ENCODE measurements at regions not wholly inside any gene's neighbourhood (a gene's known extent, or its start where the extent isn't known, plus 50 kb on each side); places are given as distances from the start of the nearest gene placed in this dataset.
A peak's percentile ranks its signal among the peaks of the same experiment; 100 is the strongest.

GRCh38 chr17:13806092-13806491, 204.4 kb upstream of the HS3ST3A1 start:
- no peak overlapping the region for H3K4ac ChIP-seq (ENCODE audit: low read depth, low read length)
- no peak overlapping the region for H3K18ac ChIP-seq (ENCODE audit: low read length)
- DNase-seq: no peak
- no peaks in the 10 kb centered on the region for H3K4me1 ChIP-seq (ENCODE audit: control insufficient read depth in 1 of 2, insufficient read depth in 2 of 2, low read length in 2 of 2)
- H3K27me3 ChIP-seq (ENCODE audit: insufficient read depth, low read length): no peaks in the 10 kb centered on the region
- no peak overlapping the region for H4K91ac ChIP-seq (ENCODE audit: low read depth, low read length)
- H3K4me3 ChIP-seq (ENCODE audit: low read depth, low read length): no peak overlapping the region
- no peak overlapping the region for H3K23ac ChIP-seq (ENCODE audit: low read length)
- H3K9ac ChIP-seq (ENCODE audit: low read length): no peak overlapping the region
- H2BK120ac ChIP-seq (ENCODE audit: insufficient read depth, low read length, poor library complexity): no peak overlapping the region
- H3K14ac ChIP-seq (ENCODE audit: low read length): no peak overlapping the region
- H4K12ac ChIP-seq (ENCODE audit: low read depth, low read length): no peak overlapping the region
- H3K36me3 ChIP-seq (ENCODE audit: control insufficient read depth in 1 of 2, insufficient read depth in 2 of 2, low read length in 2 of 2): no peaks in the 10 kb centered on the region
- H2AFZ ChIP-seq (ENCODE audit: insufficient read depth, low read length, poor library complexity): no peak overlapping the region
- WGBS (ENCODE audit: extremely low coverage, insufficient coverage, insufficient read length): no CpG with 5 or more reads among the region's 5 CpGs
- H3K4me2 ChIP-seq (ENCODE audit: low read length): no peak overlapping the region
- H2BK12ac ChIP-seq (ENCODE audit: low read length): no peak overlapping the region
- no peaks in the 10 kb centered on the region for H3K79me2 ChIP-seq (ENCODE audit: control insufficient read depth, insufficient read depth, low read length, poor library complexity)
- no peak overlapping the region for H2BK5ac ChIP-seq (ENCODE audit: low read depth, low read length, poor library complexity)
- no peak overlapping the region for H3K27ac ChIP-seq (ENCODE audit: low read depth, low read length)
- H2AK5ac ChIP-seq (ENCODE audit: low read length): no peak overlapping the region
- no peaks in the 10 kb centered on the region for H3K79me1 ChIP-seq (ENCODE audit: low read length)
- no peak overlapping the region for H4K8ac ChIP-seq (ENCODE audit: low read depth, low read length)
- no peaks in the 10 kb centered on the region for H3K9me3 ChIP-seq (ENCODE audit: insufficient read depth, low read depth, low read length)

GRCh38 chr17:13807103-13807502, 205.4 kb upstream of the HS3ST3A1 start:
- Histone ChIP-seq H3K79me1 (ENCODE audit: low read length) (no peaks in the 10 kb centered on the region), H3K36me3 (ENCODE audit: control insufficient read depth in 1 of 2, insufficient read depth in 2 of 2, low read length in 2 of 2) (no peaks in the 10 kb centered on the region), H2AK5ac (ENCODE audit: low read length) (no peak overlapping the region), H4K12ac (ENCODE audit: low read depth, low read length) (no peak overlapping the region), H3K9ac (ENCODE audit: low read length) (no peak overlapping the region), H3K4me3 (ENCODE audit: low read depth, low read length) (no peak overlapping the region), H2BK12ac (ENCODE audit: low read length) (no peak overlapping the region), H3K27ac (ENCODE audit: low read depth, low read length) (no peak overlapping the region), H3K4ac (ENCODE audit: low read depth, low read length) (no peak overlapping the region), H4K8ac (ENCODE audit: low read depth, low read length) (no peak overlapping the region), H3K4me2 (ENCODE audit: low read length) (no peak overlapping the region), H3K23ac (ENCODE audit: low read length) (no peak overlapping the region), H3K27me3 (ENCODE audit: insufficient read depth, low read length) (no peaks in the 10 kb centered on the region), H4K91ac (ENCODE audit: low read depth, low read length) (no peak overlapping the region), H2BK5ac (ENCODE audit: low read depth, low read length, poor library complexity) (no peak overlapping the region), H3K18ac (ENCODE audit: low read length) (no peak overlapping the region), H3K4me1 (ENCODE audit: control insufficient read depth in 1 of 2, insufficient read depth in 2 of 2, low read length in 2 of 2) (no peaks in the 10 kb centered on the region), H3K14ac (ENCODE audit: low read length) (no peak overlapping the region), H2BK120ac (ENCODE audit: insufficient read depth, low read length, poor library complexity) (no peak overlapping the region), H2AFZ (ENCODE audit: insufficient read depth, low read length, poor library complexity) (no peak overlapping the region), H3K79me2 (ENCODE audit: control insufficient read depth, insufficient read depth, low read length, poor library complexity) (no peaks in the 10 kb centered on the region), H3K9me3 (ENCODE audit: insufficient read depth, low read depth, low read length) (no peaks in the 10 kb centered on the region)
- WGBS (ENCODE audit: extremely low coverage, insufficient coverage, insufficient read length): no CpG with 5 or more reads among the region's 3 CpGs
- DNase-seq: no peak

- no peak overlapping the region for H2AFZ ChIP-seq (ENCODE audit: insufficient read depth, low read length, poor library complexity)
- no peaks in the 10 kb centered on the region for H3K36me3 ChIP-seq (ENCODE audit: control insufficient read depth in 1 of 2, insufficient read depth in 2 of 2, low read length in 2 of 2)
- no peak overlapping the region for H2AK5ac ChIP-seq (ENCODE audit: low read length)
- no peaks in the 10 kb centered on the region for H3K79me1 ChIP-seq (ENCODE audit: low read length)
- no peak overlapping the region for H4K91ac ChIP-seq (ENCODE audit: low read depth, low read length)
- H2BK5ac ChIP-seq (ENCODE audit: low read depth, low read length, poor library complexity): no peak overlapping the region
- H3K14ac ChIP-seq (ENCODE audit: low read length): no peak overlapping the region
- no peak overlapping the region for H2BK12ac ChIP-seq (ENCODE audit: low read length)
- H3K27ac ChIP-seq (ENCODE audit: low read depth, low read length): no peak overlapping the region
- no peaks in the 10 kb centered on the region for H3K27me3 ChIP-seq (ENCODE audit: insufficient read depth, low read length)
- H2BK120ac ChIP-seq (ENCODE audit: insufficient read depth, low read length, poor library complexity): no peak overlapping the region
- H4K12ac ChIP-seq (ENCODE audit: low read depth, low read length): no peak overlapping the region
- H3K79me2 ChIP-seq (ENCODE audit: control insufficient read depth, insufficient read depth, low read length, poor library complexity): no peaks in the 10 kb centered on the region
- H4K8ac ChIP-seq (ENCODE audit: low read depth, low read length): no peak overlapping the region
- H3K18ac ChIP-seq (ENCODE audit: low read length): no peak overlapping the region
- H3K4ac ChIP-seq (ENCODE audit: low read depth, low read length): no peak overlapping the region
- no peak overlapping the region for H3K4me2 ChIP-seq (ENCODE audit: low read length)
- no peak overlapping the region for H3K9ac ChIP-seq (ENCODE audit: low read length)
- H3K4me3 ChIP-seq (ENCODE audit: low read depth, low read length): no peak overlapping the region
- H3K4me1 ChIP-seq (ENCODE audit: control insufficient read depth in 1 of 2, insufficient read depth in 2 of 2, low read length in 2 of 2): no peaks in the 10 kb centered on the region
- no peak for DNase-seq
- H3K23ac ChIP-seq (ENCODE audit: low read length): no peak overlapping the region
- no CpG with 5 or more reads among the region's 2 CpGs for WGBS (ENCODE audit: extremely low coverage, insufficient coverage, insufficient read length)
- no peaks in the 10 kb centered on the region for H3K9me3 ChIP-seq (ENCODE audit: insufficient read depth, low read depth, low read length)
These were observed 210.6 kb upstream of the HS3ST3A1 start for GRCh38 chr17:13812350-13812749.

GRCh38 chr17:13813347-13814240, 211.9 kb upstream of the HS3ST3A1 start:
- H2AFZ ChIP-seq (ENCODE audit: insufficient read depth, low read length, poor library complexity): no peak overlapping the region
- no CpG with 5 or more reads among the region's 17 CpGs for WGBS (ENCODE audit: extremely low coverage, insufficient coverage, insufficient read length)
- no peak overlapping the region for H3K27ac ChIP-seq (ENCODE audit: low read depth, low read length)
- no peaks in the 10 kb centered on the region for H3K9me3 ChIP-seq (ENCODE audit: insufficient read depth, low read depth, low read length)
- no peaks in the 10 kb centered on the region for H3K36me3 ChIP-seq (ENCODE audit: control insufficient read depth in 1 of 2, insufficient read depth in 2 of 2, low read length in 2 of 2)
- H2BK120ac ChIP-seq (ENCODE audit: insufficient read depth, low read length, poor library complexity): no peak overlapping the region
- H3K14ac ChIP-seq (ENCODE audit: low read length): no peak overlapping the region
- H3K23ac ChIP-seq (ENCODE audit: low read length): peak overlapping the region; percentile 51
- H3K79me1 ChIP-seq (ENCODE audit: low read length): no peaks in the 10 kb centered on the region
- H3K27me3 ChIP-seq (ENCODE audit: insufficient read depth, low read length): no peaks in the 10 kb centered on the region
- no peaks in the 10 kb centered on the region for H3K4me1 ChIP-seq (ENCODE audit: control insufficient read depth in 1 of 2, insufficient read depth in 2 of 2, low read length in 2 of 2)
- H3K4me3 ChIP-seq (ENCODE audit: low read depth, low read length): peak overlapping the region; percentile 51
- H3K18ac ChIP-seq (ENCODE audit: low read length): no peak overlapping the region
- H3K4me2 ChIP-seq (ENCODE audit: low read length): no peak overlapping the region
- no peak overlapping the region for H4K91ac ChIP-seq (ENCODE audit: low read depth, low read length)
- H2AK5ac ChIP-seq (ENCODE audit: low read length): no peak overlapping the region
- H3K4ac ChIP-seq (ENCODE audit: low read depth, low read length): no peak overlapping the region
- no peaks in the 10 kb centered on the region for H3K79me2 ChIP-seq (ENCODE audit: control insufficient read depth, insufficient read depth, low read length, poor library complexity)
- H2BK12ac ChIP-seq (ENCODE audit: low read length): no peak overlapping the region
- no peak for DNase-seq
- no peak overlapping the region for H4K12ac ChIP-seq (ENCODE audit: low read depth, low read length)
- no peak overlapping the region for H2BK5ac ChIP-seq (ENCODE audit: low read depth, low read length, poor library complexity)
- no peak overlapping the region for H4K8ac ChIP-seq (ENCODE audit: low read depth, low read length)
- no peak overlapping the region for H3K9ac ChIP-seq (ENCODE audit: low read length)

Measured in trophoblast cell (in vitro differentiated cells and primary cell).